ENCODE measurements at regions not wholly inside any gene's neighbourhood (a gene's known extent, or its start where the extent isn't known, plus 50 kb on each side); places are given as distances from the start of the nearest gene placed in this dataset.

DNA sequence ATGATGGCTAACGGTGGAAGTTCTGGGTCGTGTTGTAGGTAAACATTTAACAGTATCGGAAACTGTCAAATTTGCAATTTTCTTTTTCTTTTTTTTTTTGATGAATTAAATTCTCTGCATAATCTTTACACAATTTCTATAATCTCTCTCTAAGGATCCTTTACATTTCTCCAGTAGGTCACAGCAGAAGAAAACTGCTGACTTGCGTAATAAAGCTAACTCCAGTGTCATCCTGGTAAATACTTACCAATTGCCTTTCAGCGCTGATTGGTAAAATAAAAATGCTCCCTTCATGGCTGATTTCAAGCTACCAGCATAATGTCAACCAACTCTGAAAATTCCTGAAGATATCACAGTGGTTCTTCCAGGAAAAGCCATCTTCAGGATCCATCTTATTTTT lies 510.5 kb upstream of the ATXN8OS start:
- TF ChIP-seq EZH2 (IDR thresholded peaks at IDR 0.05; ENCODE audit: insufficient read depth, poor library complexity, severe bottlenecking) (no peak), EZH2phosphoT487 (IDR thresholded peaks at IDR 0.05; ENCODE audit: insufficient read depth, low read depth) (no peak)

Measured in GM23248 (cell line).